Activated naive CD8-positive, alpha-beta T cell treated with anti-CD3 and anti-CD28 coated beads for 36 hours (primary cell): ENCODE measurements at regions not wholly inside any gene's neighbourhood (a gene's known extent, or its start where the extent isn't known, plus 50 kb on each side); places are given as distances from the start of the nearest gene placed in this dataset.

Source experiments
- DNase-seq: peaks from one replicate; pipeline ENCODE4 v3.0.0; 2021
- H3K27ac Mint-ChIP-seq: one replicate; pipeline ENCODE4 v1.8.0; 2022; ENCODE audit warnings: mild to moderate bottlenecking, moderate library complexity, mixed read lengths
- H3K27me3 Mint-ChIP-seq: one replicate; pipeline ENCODE4 v1.8.0; 2022; ENCODE audit warnings: mild to moderate bottlenecking, mixed read lengths
- H3K36me3 Mint-ChIP-seq: one replicate; pipeline ENCODE4 v1.8.0; 2021; ENCODE audit warnings: mild to moderate bottlenecking, mixed read lengths
- H3K4me1 Mint-ChIP-seq: one replicate; pipeline ENCODE4 v1.8.0; 2021; ENCODE audit warnings: mixed read lengths
- H3K4me3 Mint-ChIP-seq: one replicate; pipeline ENCODE4 v1.8.0; 2022; ENCODE audit warnings: mild to moderate bottlenecking, moderate library complexity, mixed read lengths
- H3K9me3 Mint-ChIP-seq: one replicate; pipeline ENCODE4 v1.8.0; 2022; ENCODE audit warnings: mixed read lengths

DNA sequence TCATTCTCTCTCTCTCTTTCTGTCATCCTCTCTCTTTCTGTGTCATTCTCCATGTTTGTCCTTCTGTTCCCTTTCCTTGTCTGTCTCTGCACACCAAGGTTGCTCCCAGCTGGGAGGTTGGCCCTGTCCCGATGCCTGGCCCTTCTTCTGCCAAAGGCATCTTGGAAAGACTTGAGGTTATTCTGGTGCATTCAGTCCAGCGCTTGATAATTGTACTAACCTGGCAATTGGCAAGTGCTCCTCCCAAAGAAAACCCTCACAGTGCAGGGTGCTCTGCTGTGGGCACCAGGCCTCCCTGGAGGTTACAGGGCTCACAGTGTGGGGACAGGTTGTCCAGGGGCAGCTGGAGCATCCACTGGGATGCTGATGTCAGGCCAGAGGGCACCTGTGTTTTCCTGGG, 95.4 kb downstream of the GLI2 start:
- Mint-ChIP-seq H3K27me3 (no peaks in the 10 kb centered on the region), H3K4me1 (no peaks in the 10 kb centered on the region), H3K9me3 (no peaks in the 10 kb centered on the region), H3K36me3 (no peaks in the 10 kb centered on the region), H3K27ac (no peak overlapping the region), H3K4me3 (no peak overlapping the region)
- DNase-seq, result no peak

DNA sequence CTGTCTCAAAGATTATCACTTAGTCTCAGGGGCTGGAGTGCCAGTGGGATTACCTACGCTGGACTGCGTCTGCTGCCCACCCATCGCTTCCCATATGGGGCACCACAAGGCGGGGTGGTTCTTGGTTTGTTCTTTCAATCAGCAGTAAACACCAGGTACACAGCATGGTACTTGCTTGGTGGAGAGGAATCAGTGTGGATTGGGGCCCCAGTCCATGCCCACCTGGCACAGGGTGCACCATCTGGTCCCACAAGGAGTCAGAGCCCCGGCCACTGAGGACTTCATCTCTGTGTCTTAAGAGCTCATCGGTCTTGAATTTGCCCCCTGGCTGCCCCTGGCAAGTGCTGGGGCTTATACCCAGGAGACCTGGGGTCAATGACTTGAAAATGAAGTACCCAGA, 96.2 kb downstream of the GLI2 start:
- Mint-ChIP-seq H3K4me3 (no peak overlapping the region), H3K27me3 (no peaks in the 10 kb centered on the region), H3K9me3 (no peaks in the 10 kb centered on the region), H3K27ac (no peak overlapping the region), H3K4me1 (no peaks in the 10 kb centered on the region), H3K36me3 (no peaks in the 10 kb centered on the region)
- DNase-seq, result no peak

- Mint-ChIP-seq H3K4me1 (no peaks in the 10 kb centered on the region), H3K36me3 (no peaks in the 10 kb centered on the region), H3K9me3 (no peaks in the 10 kb centered on the region), H3K4me3 (no peak overlapping the region), H3K27ac (no peak overlapping the region), H3K27me3 (no peaks in the 10 kb centered on the region)
- DNase-seq, result no peak
These were observed 96.8 kb downstream of the GLI2 start for GRCh38 chr2:120832296-120833070.

- DNase-seq, result no peak
- no peak overlapping the region for H3K27ac Mint-ChIP-seq
- no peak overlapping the region for H3K4me3 Mint-ChIP-seq
- H3K27me3 Mint-ChIP-seq, result no peaks in the 10 kb centered on the region
- no peaks in the 10 kb centered on the region for H3K36me3 Mint-ChIP-seq
- no peaks in the 10 kb centered on the region for H3K9me3 Mint-ChIP-seq
- H3K4me1 Mint-ChIP-seq, result no peaks in the 10 kb centered on the region
These were observed 97.5 kb downstream of the GLI2 start for GRCh38 chr2:120833127-120833675.

DNA sequence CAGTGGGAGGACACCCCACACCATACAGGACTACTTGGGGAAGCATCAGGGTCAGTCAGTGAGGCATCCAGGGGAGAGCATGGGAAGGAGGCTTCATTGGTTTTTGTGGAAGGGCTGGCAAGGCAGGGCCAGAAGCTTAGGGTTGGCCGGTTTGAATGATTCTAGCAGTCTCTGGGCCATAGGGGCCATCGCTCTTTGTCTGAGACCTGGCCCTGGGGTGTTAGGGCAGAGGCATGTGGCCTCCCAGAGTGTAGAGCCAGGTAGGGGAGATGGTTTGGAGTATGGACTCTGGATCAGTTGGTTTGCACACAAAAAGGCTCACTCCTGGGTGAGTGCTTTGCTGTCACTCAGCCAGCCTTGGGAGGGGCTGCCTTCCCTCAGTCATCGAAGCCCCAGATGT, 98.5 kb downstream of the GLI2 start:
- Mint-ChIP-seq H3K4me3 (no peak overlapping the region), H3K36me3 (no peaks in the 10 kb centered on the region), H3K27ac (no peak overlapping the region), H3K27me3 (no peaks in the 10 kb centered on the region), H3K4me1 (no peaks in the 10 kb centered on the region), H3K9me3 (no peaks in the 10 kb centered on the region)
- DNase-seq, result no peak

DNA sequence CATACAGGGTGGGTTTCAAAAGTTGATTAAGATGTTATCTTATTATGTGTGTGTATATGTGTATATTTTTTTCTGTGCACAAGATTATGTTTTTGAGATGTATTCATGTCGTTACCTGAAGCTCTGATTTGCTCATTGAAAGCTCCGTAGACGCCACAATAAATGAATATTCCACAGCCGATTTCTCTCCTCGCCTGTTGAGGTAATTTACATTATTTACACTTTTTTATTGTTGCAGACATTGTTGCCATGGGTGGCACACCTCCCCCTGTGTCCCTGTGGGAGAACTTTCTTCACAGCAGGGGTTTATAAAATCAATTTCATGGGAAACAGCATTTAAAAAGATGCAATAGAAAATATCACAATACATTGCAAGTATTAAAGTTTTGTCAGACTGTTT, 100.6 kb downstream of the GLI2 start:
- H3K27ac Mint-ChIP-seq, result no peak overlapping the region
- no peaks in the 10 kb centered on the region for H3K9me3 Mint-ChIP-seq
- H3K36me3 Mint-ChIP-seq, result no peaks in the 10 kb centered on the region
- DNase-seq, result no peak
- H3K27me3 Mint-ChIP-seq, result peaks cover 5% of the 10 kb centered on the region
- no peak overlapping the region for H3K4me3 Mint-ChIP-seq
- H3K4me1 Mint-ChIP-seq, result no peaks in the 10 kb centered on the region

GRCh38 chr2:120840795-120841487, 105.3 kb downstream of the GLI2 start:
- no peak overlapping the region for H3K27ac Mint-ChIP-seq
- DNase-seq, result no peak
- H3K9me3 Mint-ChIP-seq, result no peaks in the 10 kb centered on the region
- no peak overlapping the region for H3K4me3 Mint-ChIP-seq
- H3K27me3 Mint-ChIP-seq, result peaks cover 5% of the 10 kb centered on the region
- no peaks in the 10 kb centered on the region for H3K4me1 Mint-ChIP-seq
- no peaks in the 10 kb centered on the region for H3K36me3 Mint-ChIP-seq

GRCh38 chr2:120842456-120843439, 107.1 kb downstream of the GLI2 start:
- no peak overlapping the region for H3K4me3 Mint-ChIP-seq
- no peaks in the 10 kb centered on the region for H3K4me1 Mint-ChIP-seq
- H3K27ac Mint-ChIP-seq, result no peak overlapping the region
- H3K27me3 Mint-ChIP-seq, result peaks cover 5% of the 10 kb centered on the region
- no peaks in the 10 kb centered on the region for H3K36me3 Mint-ChIP-seq
- no peaks in the 10 kb centered on the region for H3K9me3 Mint-ChIP-seq
- DNase-seq, result no peak

DNA sequence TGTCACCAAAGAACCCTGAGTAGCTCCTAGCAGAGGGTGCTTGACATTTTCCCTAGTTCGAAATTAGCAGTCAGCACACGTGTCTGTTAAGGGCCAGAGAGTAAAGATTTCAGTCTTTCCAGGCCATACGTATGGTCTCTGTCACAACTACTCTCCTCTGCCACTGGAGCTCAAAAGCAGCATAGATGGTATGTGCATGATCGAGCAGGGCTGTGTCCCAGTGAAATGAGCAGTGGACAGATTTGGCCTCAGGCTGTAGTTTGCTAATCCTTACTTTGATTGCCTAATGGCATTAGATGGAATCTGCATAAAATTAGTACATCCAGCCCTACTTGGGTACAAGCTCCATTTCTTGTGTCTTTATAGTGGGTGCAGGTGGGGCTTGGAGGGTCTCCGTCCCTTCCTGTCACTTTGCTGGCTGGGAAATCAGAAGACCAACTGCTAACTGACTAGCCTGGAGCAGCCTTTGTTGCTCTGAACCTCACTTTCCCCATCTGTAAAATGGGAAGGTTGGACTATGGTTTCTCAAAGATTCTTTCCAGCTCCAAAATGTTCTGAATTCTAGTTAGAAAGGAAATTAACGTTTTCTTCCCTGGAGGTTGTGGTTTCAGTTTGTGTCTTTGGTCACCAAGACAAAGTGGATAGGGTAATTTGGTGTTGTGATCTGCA, 108.5 kb downstream of the GLI2 start:
- DNase-seq, result no peak
- Mint-ChIP-seq H3K4me3 (no peak overlapping the region), H3K4me1 (no peaks in the 10 kb centered on the region), H3K36me3 (no peaks in the 10 kb centered on the region), H3K9me3 (peaks cover 4% of the 10 kb centered on the region), H3K27me3 (peaks cover 5% of the 10 kb centered on the region), H3K27ac (no peak overlapping the region)

DNA sequence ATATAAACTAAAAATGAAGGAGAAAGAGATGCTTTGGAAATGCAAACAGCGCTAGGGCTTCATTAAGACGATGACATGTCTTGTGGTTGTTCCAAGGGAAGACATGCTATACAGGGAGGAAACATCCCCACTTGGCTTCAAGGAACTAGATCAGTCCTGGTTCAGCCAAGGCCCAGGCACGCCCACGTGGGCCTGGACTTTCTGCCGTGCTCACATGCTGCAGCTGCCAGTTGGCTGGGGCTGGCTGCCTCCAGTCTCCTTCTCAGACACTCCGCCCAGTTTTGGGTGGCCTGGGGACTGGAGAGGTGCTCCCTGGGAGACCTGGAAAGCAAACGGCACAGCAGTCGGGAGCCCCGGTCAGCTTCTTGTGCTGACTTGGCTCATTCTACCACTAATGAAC, 109.6 kb downstream of the GLI2 start:
- H3K27ac Mint-ChIP-seq, result no peak overlapping the region
- no peaks in the 10 kb centered on the region for H3K4me1 Mint-ChIP-seq
- peaks cover 5% of the 10 kb centered on the region for H3K27me3 Mint-ChIP-seq
- H3K36me3 Mint-ChIP-seq, result no peaks in the 10 kb centered on the region
- no peak for DNase-seq
- no peak overlapping the region for H3K4me3 Mint-ChIP-seq
- H3K9me3 Mint-ChIP-seq, result peaks cover 13% of the 10 kb centered on the region

DNA sequence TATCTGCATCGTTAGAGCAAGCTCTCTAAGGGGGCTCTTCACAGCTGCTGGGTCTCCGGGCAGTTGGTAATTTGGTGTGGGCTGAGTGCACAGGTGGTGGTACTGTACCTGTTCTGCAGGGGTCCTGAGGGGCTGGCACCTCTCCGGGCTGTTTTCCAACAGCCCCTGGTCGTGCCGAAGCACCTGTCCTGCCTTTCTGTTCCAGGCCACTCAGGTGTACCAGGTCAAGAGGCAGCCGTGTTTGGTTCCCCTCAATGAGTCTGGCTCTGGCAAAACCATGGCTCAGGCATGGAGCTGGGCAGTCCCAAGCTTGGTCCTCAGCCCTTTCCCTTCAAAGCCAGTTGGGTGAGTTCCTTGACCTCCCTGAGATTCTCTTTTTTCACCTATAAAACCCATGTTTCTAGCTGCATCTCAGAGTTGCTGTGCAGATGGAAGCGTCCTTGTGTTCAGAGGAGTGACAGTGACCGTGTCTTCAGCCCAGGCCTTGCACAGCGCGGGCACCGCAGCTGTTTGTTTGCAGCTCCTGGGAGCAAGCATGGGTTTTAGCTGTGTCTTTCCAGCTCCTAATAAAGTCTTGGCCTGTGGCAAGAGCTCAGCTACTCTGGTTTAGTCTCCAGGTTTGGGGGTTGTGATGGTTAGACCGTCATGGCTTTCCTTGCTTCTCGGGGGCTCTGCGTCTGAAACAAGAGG, 110.9 kb downstream of the GLI2 start:
- Mint-ChIP-seq H3K36me3 (no peaks in the 10 kb centered on the region), H3K27me3 (no peaks in the 10 kb centered on the region), H3K4me1 (no peaks in the 10 kb centered on the region), H3K9me3 (peaks cover 15% of the 10 kb centered on the region), H3K27ac (no peak overlapping the region), H3K4me3 (no peak overlapping the region)
- no peak for DNase-seq

DNA sequence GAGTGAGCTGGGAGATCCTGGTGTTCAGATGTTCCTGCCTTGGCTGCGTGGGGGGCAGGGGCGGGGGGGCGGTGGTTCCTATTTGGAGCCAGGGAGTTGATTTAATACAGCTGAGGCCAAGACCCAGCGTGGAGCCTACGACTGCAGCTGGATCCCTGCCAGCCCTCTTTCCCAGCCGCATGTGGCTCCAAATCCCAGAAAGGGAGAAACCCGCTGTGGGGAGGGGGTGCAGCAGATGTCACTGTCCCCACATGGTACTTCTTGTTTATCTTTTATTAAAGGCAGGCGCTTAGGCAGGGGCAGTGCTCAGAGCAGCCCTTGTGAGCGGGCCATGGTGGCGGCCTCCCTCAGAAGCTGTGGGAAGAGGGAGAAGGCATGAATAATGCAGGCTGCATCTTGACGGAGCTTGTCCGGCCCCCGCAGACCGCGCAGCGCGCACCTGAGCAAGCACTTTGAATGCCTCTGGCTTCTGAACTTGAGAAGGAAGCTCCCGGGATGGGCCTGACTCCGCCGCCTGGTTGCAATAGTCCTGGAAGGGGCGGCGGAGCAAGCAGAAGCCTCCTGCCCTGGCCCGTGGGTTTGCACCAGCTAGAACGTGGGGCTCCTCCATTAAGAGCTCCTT, 112.1 kb downstream of the GLI2 start:
- DNase-seq, result no peak
- no peak overlapping the region for H3K27ac Mint-ChIP-seq
- H3K4me1 Mint-ChIP-seq, result no peaks in the 10 kb centered on the region
- H3K27me3 Mint-ChIP-seq, result no peaks in the 10 kb centered on the region
- peaks cover 15% of the 10 kb centered on the region for H3K9me3 Mint-ChIP-seq
- no peaks in the 10 kb centered on the region for H3K36me3 Mint-ChIP-seq
- no peak overlapping the region for H3K4me3 Mint-ChIP-seq

DNA sequence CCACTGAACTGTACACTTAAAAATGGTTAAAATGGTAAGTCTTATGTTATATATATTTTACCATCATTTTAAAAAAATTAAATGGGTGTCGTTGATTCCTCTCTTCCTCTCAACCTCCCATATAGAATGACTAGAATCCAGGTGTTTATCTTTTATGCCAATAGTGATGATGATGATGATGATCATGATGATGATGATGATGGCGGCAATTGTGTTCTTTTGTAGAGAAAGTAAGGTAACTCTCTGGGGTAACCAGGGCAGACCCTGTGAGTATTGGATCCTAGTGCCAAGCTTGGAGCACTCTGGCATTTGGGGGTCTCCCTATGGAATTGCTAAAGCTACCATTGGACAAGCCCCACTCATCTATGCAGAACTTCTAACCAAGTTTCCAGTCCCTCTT, 113.6 kb downstream of the GLI2 start:
- no peaks in the 10 kb centered on the region for H3K4me1 Mint-ChIP-seq
- no peak overlapping the region for H3K27ac Mint-ChIP-seq
- no peak overlapping the region for H3K4me3 Mint-ChIP-seq
- no peaks in the 10 kb centered on the region for H3K27me3 Mint-ChIP-seq
- peaks cover 15% of the 10 kb centered on the region for H3K9me3 Mint-ChIP-seq
- no peaks in the 10 kb centered on the region for H3K36me3 Mint-ChIP-seq
- no peak for DNase-seq

DNA sequence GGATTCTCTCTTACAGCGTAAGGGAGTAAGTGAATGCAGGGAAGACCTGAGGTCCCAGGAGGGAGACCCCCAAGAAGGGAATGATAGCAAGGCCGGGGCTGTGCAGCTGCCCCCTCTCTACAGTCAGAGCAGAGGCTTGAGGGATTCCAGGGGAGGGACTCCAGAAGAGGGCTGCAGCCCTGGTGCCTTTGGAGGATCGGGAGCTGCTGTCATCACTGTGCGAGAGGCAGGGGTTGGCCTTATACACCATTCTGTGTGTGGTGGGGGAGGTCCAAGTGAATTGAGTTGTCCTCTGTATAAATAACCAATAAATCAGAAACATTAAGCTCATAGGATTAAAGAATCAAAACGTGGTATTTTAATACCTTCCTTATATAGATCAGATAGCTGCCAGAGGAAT, 114.9 kb downstream of the GLI2 start:
- no peak overlapping the region for H3K4me3 Mint-ChIP-seq
- peaks cover 15% of the 10 kb centered on the region for H3K9me3 Mint-ChIP-seq
- no peaks in the 10 kb centered on the region for H3K27me3 Mint-ChIP-seq
- no peak overlapping the region for H3K27ac Mint-ChIP-seq
- H3K4me1 Mint-ChIP-seq, result no peaks in the 10 kb centered on the region
- no peaks in the 10 kb centered on the region for H3K36me3 Mint-ChIP-seq
- no peak for DNase-seq
